ENCODE measurements at regions not wholly inside any gene's neighbourhood (a gene's known extent, or its start where the extent isn't known, plus 50 kb on each side); places are given as distances from the start of the nearest gene placed in this dataset.

- Histone ChIP-seq H3K4me1 (ENCODE audit: control insufficient read depth, insufficient read depth, low read length) (no peaks in the 10 kb centered on the region), H3K27me3 (ENCODE audit: control insufficient read depth, insufficient read depth, low read length) (no peaks in the 10 kb centered on the region), H3K9ac (ENCODE audit: low read depth, low read length) (no peak overlapping the region), H3K4me3 (ENCODE audit: low read length) (no peak overlapping the region), H3K4me2 (ENCODE audit: low read length) (no peak overlapping the region), H3K9me3 (replicated peaks; ENCODE audit: low read length) (no peaks in the 10 kb centered on the region), H3K36me3 (ENCODE audit: insufficient read depth, low read length) (no peaks in the 10 kb centered on the region)
Measured at GRCh38 chr10:84801916-84802315, 473.5 kb downstream of the CCSER2 start.

GRCh38 chr10:84805149-84805548 lies 476.8 kb downstream of the CCSER2 start:
- no peaks in the 10 kb centered on the region for H3K36me3 ChIP-seq (ENCODE audit: insufficient read depth, low read length)

GRCh38 chr10:84811113-84811512 lies 482.7 kb downstream of the CCSER2 start:
- Histone ChIP-seq H3K4me1 (ENCODE audit: control insufficient read depth, insufficient read depth, low read length) (no peaks in the 10 kb centered on the region), H3K9ac (ENCODE audit: low read depth, low read length) (no peak overlapping the region), H3K9me3 (replicated peaks; ENCODE audit: low read length) (no peaks in the 10 kb centered on the region), H3K4me3 (ENCODE audit: low read length) (no peak overlapping the region), H3K4me2 (ENCODE audit: low read length) (no peak overlapping the region), H3K27me3 (ENCODE audit: control insufficient read depth, insufficient read depth, low read length) (no peaks in the 10 kb centered on the region), H3K36me3 (ENCODE audit: insufficient read depth, low read length) (no peaks in the 10 kb centered on the region)

More at GRCh38 chr10:84805149-84805548, 476.8 kb downstream of the CCSER2 start:
- Histone ChIP-seq H3K9me3 (replicated peaks; ENCODE audit: low read length) (no peaks in the 10 kb centered on the region), H3K4me3 (ENCODE audit: low read length) (no peak overlapping the region), H3K9ac (ENCODE audit: low read depth, low read length) (no peak overlapping the region), H3K27me3 (ENCODE audit: control insufficient read depth, insufficient read depth, low read length) (no peaks in the 10 kb centered on the region), H3K4me1 (ENCODE audit: control insufficient read depth, insufficient read depth, low read length) (no peaks in the 10 kb centered on the region), H3K4me2 (ENCODE audit: low read length) (no peak overlapping the region)

- Histone ChIP-seq H3K4me2 (ENCODE audit: low read length) (no peak overlapping the region), H3K27me3 (ENCODE audit: control insufficient read depth, insufficient read depth, low read length) (no peaks in the 10 kb centered on the region), H3K36me3 (ENCODE audit: insufficient read depth, low read length) (no peaks in the 10 kb centered on the region), H3K9ac (ENCODE audit: low read depth, low read length) (no peak overlapping the region), H3K9me3 (replicated peaks; ENCODE audit: low read length) (no peaks in the 10 kb centered on the region), H3K4me3 (ENCODE audit: low read length) (no peak overlapping the region), H3K4me1 (ENCODE audit: control insufficient read depth, insufficient read depth, low read length) (no peaks in the 10 kb centered on the region)
Measured at GRCh38 chr10:84818961-84819360, 490.6 kb downstream of the CCSER2 start.

- Histone ChIP-seq H3K27me3 (ENCODE audit: control insufficient read depth, insufficient read depth, low read length) (no peaks in the 10 kb centered on the region), H3K4me3 (ENCODE audit: low read length) (no peak overlapping the region), H3K9ac (ENCODE audit: low read depth, low read length) (no peak overlapping the region), H3K4me1 (ENCODE audit: control insufficient read depth, insufficient read depth, low read length) (peaks cover 4% of the 10 kb centered on the region), H3K36me3 (ENCODE audit: insufficient read depth, low read length) (no peaks in the 10 kb centered on the region), H3K9me3 (replicated peaks; ENCODE audit: low read length) (no peaks in the 10 kb centered on the region), H3K4me2 (ENCODE audit: low read length) (no peak overlapping the region)
Measured at GRCh38 chr10:84820120-84820519, 491.7 kb downstream of the CCSER2 start.

GRCh38 chr10:84820596-84820995 lies 492.2 kb downstream of the CCSER2 start:
- H3K4me2 ChIP-seq (ENCODE audit: low read length), result no peak overlapping the region
- peaks cover 7% of the 10 kb centered on the region for H3K4me1 ChIP-seq (ENCODE audit: control insufficient read depth, insufficient read depth, low read length)
- no peaks in the 10 kb centered on the region for H3K9me3 ChIP-seq (replicated peaks; ENCODE audit: low read length)
- no peaks in the 10 kb centered on the region for H3K27me3 ChIP-seq (ENCODE audit: control insufficient read depth, insufficient read depth, low read length)
- no peak overlapping the region for H3K9ac ChIP-seq (ENCODE audit: low read depth, low read length)
- no peaks in the 10 kb centered on the region for H3K36me3 ChIP-seq (ENCODE audit: insufficient read depth, low read length)
- no peak overlapping the region for H3K4me3 ChIP-seq (ENCODE audit: low read length)

- Histone ChIP-seq H3K9ac (ENCODE audit: low read depth, low read length) (no peak overlapping the region), H3K4me3 (ENCODE audit: low read length) (no peak overlapping the region), H3K4me2 (ENCODE audit: low read length) (no peak overlapping the region), H3K27me3 (ENCODE audit: control insufficient read depth, insufficient read depth, low read length) (no peaks in the 10 kb centered on the region), H3K36me3 (ENCODE audit: insufficient read depth, low read length) (no peaks in the 10 kb centered on the region), H3K9me3 (replicated peaks; ENCODE audit: low read length) (no peaks in the 10 kb centered on the region), H3K4me1 (ENCODE audit: control insufficient read depth, insufficient read depth, low read length) (peaks cover 13% of the 10 kb centered on the region)
Measured at GRCh38 chr10:84822931-84823630, 494.7 kb downstream of the CCSER2 start.

- H3K27me3 ChIP-seq (ENCODE audit: control insufficient read depth, insufficient read depth, low read length), result no peaks in the 10 kb centered on the region
Measured at GRCh38 chr10:84824525-84824924, 496.1 kb downstream of the CCSER2 start.

GRCh38 chr10:84825330-84825729 lies 496.9 kb downstream of the CCSER2 start:
- Histone ChIP-seq H3K4me2 (ENCODE audit: low read length) (peak overlapping the region; percentile 4), H3K9me3 (replicated peaks; ENCODE audit: low read length) (no peaks in the 10 kb centered on the region), H3K36me3 (ENCODE audit: insufficient read depth, low read length) (no peaks in the 10 kb centered on the region), H3K4me3 (ENCODE audit: low read length) (no peak overlapping the region), H3K4me1 (ENCODE audit: control insufficient read depth, insufficient read depth, low read length) (peaks cover 13% of the 10 kb centered on the region), H3K9ac (ENCODE audit: low read depth, low read length) (no peak overlapping the region), H3K27me3 (ENCODE audit: control insufficient read depth, insufficient read depth, low read length) (no peaks in the 10 kb centered on the region)

More at GRCh38 chr10:84824525-84824924, 496.1 kb downstream of the CCSER2 start:
- Histone ChIP-seq H3K36me3 (ENCODE audit: insufficient read depth, low read length) (no peaks in the 10 kb centered on the region), H3K4me3 (ENCODE audit: low read length) (no peak overlapping the region), H3K4me2 (ENCODE audit: low read length) (no peak overlapping the region), H3K9me3 (replicated peaks; ENCODE audit: low read length) (no peaks in the 10 kb centered on the region), H3K4me1 (ENCODE audit: control insufficient read depth, insufficient read depth, low read length) (peaks cover 13% of the 10 kb centered on the region), H3K9ac (ENCODE audit: low read depth, low read length) (no peak overlapping the region)

- H3K9me3 ChIP-seq (replicated peaks; ENCODE audit: low read length), result no peaks in the 10 kb centered on the region
- H3K4me1 ChIP-seq (ENCODE audit: control insufficient read depth, insufficient read depth, low read length), result peaks cover 13% of the 10 kb centered on the region
- no peak overlapping the region for H3K4me3 ChIP-seq (ENCODE audit: low read length)
Measured at GRCh38 chr10:84826704-84827103, 498.3 kb downstream of the CCSER2 start.

GRCh38 chr10:84829131-84829530 lies 500.7 kb downstream of the CCSER2 start:
- H3K4me3 ChIP-seq (ENCODE audit: low read length), result no peak overlapping the region
- H3K4me2 ChIP-seq (ENCODE audit: low read length), result no peak overlapping the region
- H3K36me3 ChIP-seq (ENCODE audit: insufficient read depth, low read length), result no peaks in the 10 kb centered on the region
- no peaks in the 10 kb centered on the region for H3K9me3 ChIP-seq (replicated peaks; ENCODE audit: low read length)
- no peaks in the 10 kb centered on the region for H3K27me3 ChIP-seq (ENCODE audit: control insufficient read depth, insufficient read depth, low read length)
- no peak overlapping the region for H3K9ac ChIP-seq (ENCODE audit: low read depth, low read length)
- peaks cover 13% of the 10 kb centered on the region for H3K4me1 ChIP-seq (ENCODE audit: control insufficient read depth, insufficient read depth, low read length)

More at GRCh38 chr10:84826704-84827103, 498.3 kb downstream of the CCSER2 start:
- no peak overlapping the region for H3K4me2 ChIP-seq (ENCODE audit: low read length)
- H3K27me3 ChIP-seq (ENCODE audit: control insufficient read depth, insufficient read depth, low read length), result no peaks in the 10 kb centered on the region
- H3K9ac ChIP-seq (ENCODE audit: low read depth, low read length), result no peak overlapping the region
- H3K36me3 ChIP-seq (ENCODE audit: insufficient read depth, low read length), result no peaks in the 10 kb centered on the region
